ENCODE measurements at regions not wholly inside any gene's neighbourhood (a gene's known extent, or its start where the extent isn't known, plus 50 kb on each side); places are given as distances from the start of the nearest gene placed in this dataset.

DNA sequence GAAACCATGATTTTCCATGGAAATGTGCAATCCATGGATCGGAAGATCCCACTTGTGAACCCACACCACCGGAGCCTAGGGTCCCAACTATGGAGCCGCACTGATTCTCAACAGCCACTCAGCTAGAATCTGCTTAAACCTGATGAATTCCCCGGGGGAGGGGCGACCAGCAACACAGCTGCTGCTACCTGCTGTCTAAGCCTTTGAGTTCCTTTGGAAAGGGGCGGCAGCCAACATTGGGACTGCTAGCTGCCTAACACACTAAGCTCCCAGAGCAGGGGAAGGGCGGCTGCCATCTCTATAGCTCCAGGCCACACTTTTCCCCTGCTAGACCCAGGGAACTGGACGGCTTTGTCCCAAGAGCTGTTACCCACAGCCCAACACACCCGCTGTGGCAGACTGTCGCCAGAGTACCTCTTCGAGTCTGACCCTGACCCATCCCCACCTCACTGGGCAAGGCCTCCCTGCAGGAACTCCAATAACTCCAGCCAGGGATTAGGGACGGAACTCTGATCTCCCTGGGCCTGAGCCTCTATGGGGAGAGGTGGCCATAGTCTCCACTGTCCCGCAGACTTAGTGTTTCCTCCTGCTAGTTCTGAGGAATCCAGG lies 205.8 kb upstream of the SLC16A7 start:
- Histone ChIP-seq H3K9me2 (replicated peaks; ENCODE audit: low read depth, low read length) (no peaks in the 10 kb centered on the region), H3K4me2 (ENCODE audit: low read depth, low read length, poor library complexity, severe bottlenecking) (no peak overlapping the region), H3K9ac (ENCODE audit: low read depth, low read length, poor library complexity, severe bottlenecking) (no peak overlapping the region), H3K9me3 (ENCODE audit: insufficient read depth, low read depth, low read length) (no peaks in the 10 kb centered on the region), H3K27me3 (ENCODE audit: insufficient read depth, low read length, poor library complexity, severe bottlenecking) (no peaks in the 10 kb centered on the region), H3F3A (ENCODE audit: low read depth) (no peaks in the 10 kb centered on the region), H4K20me1 (ENCODE audit: insufficient read depth, low read length, poor library complexity, severe bottlenecking) (no peaks in the 10 kb centered on the region), H2AFZ (ENCODE audit: low read length) (no peak overlapping the region), H3K4me3 (ENCODE audit: low read length, poor library complexity, severe bottlenecking) (no peak overlapping the region), H3K79me2 (ENCODE audit: insufficient read depth, low read length) (no peaks in the 10 kb centered on the region), H3K36me3 (ENCODE audit: insufficient read depth, low read length) (no peaks in the 10 kb centered on the region), H3K4me1 (ENCODE audit: insufficient read depth, low read length, poor library complexity, severe bottlenecking) (no peaks in the 10 kb centered on the region)
- TF ChIP-seq, protein P1, sequence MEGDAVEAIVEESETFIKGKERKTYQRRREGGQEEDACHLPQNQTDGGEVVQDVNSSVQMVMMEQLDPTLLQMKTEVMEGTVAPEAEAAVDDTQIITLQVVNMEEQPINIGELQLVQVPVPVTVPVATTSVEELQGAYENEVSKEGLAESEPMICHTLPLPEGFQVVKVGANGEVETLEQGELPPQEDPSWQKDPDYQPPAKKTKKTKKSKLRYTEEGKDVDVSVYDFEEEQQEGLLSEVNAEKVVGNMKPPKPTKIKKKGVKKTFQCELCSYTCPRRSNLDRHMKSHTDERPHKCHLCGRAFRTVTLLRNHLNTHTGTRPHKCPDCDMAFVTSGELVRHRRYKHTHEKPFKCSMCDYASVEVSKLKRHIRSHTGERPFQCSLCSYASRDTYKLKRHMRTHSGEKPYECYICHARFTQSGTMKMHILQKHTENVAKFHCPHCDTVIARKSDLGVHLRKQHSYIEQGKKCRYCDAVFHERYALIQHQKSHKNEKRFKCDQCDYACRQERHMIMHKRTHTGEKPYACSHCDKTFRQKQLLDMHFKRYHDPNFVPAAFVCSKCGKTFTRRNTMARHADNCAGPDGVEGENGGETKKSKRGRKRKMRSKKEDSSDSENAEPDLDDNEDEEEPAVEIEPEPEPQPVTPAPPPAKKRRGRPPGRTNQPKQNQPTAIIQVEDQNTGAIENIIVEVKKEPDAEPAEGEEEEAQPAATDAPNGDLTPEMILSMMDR (conservative IDR thresholded peaks at IDR 0.05; ENCODE audit: low read length): no peak
- TF ChIP-seq EZH2phosphoT487 (IDR thresholded peaks at IDR 0.05; ENCODE audit: borderline replicate concordance): no peak

DNA sequence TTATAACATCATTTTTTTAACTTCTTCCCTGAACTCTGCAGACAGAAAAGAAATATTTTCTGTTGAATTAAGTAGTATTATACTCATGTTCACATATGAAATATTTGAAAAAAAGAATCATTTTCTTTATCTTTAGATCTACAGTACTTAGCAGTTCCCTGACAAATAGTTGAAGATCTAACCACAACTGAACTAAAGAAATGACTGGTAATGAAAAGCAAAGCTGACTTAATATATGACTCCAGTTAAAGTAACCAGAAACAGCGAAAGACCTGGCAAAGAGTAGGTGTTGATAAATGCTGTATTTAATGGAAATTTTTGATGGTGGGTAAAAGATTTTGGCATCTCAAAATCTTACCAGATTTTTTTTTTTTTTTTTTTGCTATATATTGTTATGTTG lies 207.1 kb upstream of the SLC16A7 start:
- Histone ChIP-seq H3K9me2 (replicated peaks; ENCODE audit: low read depth, low read length) (no peaks in the 10 kb centered on the region), H3K4me2 (ENCODE audit: low read depth, low read length, poor library complexity, severe bottlenecking) (no peak overlapping the region), H3K79me2 (ENCODE audit: insufficient read depth, low read length) (no peaks in the 10 kb centered on the region), H3K36me3 (ENCODE audit: insufficient read depth, low read length) (no peaks in the 10 kb centered on the region), H3K27me3 (ENCODE audit: insufficient read depth, low read length, poor library complexity, severe bottlenecking) (no peaks in the 10 kb centered on the region), H3F3A (ENCODE audit: low read depth) (no peaks in the 10 kb centered on the region), H2AFZ (ENCODE audit: low read length) (no peak overlapping the region), H3K4me1 (ENCODE audit: insufficient read depth, low read length, poor library complexity, severe bottlenecking) (no peaks in the 10 kb centered on the region), H3K9me3 (ENCODE audit: insufficient read depth, low read depth, low read length) (no peaks in the 10 kb centered on the region), H3K4me3 (ENCODE audit: low read length, poor library complexity, severe bottlenecking) (no peak overlapping the region), H3K9ac (ENCODE audit: low read depth, low read length, poor library complexity, severe bottlenecking) (no peak overlapping the region), H4K20me1 (ENCODE audit: insufficient read depth, low read length, poor library complexity, severe bottlenecking) (no peaks in the 10 kb centered on the region)
- no peak for TF ChIP-seq EZH2phosphoT487 (IDR thresholded peaks at IDR 0.05; ENCODE audit: borderline replicate concordance)
- TF ChIP-seq, protein P1 (conservative IDR thresholded peaks at IDR 0.05; ENCODE audit: low read length): no peak

DNA sequence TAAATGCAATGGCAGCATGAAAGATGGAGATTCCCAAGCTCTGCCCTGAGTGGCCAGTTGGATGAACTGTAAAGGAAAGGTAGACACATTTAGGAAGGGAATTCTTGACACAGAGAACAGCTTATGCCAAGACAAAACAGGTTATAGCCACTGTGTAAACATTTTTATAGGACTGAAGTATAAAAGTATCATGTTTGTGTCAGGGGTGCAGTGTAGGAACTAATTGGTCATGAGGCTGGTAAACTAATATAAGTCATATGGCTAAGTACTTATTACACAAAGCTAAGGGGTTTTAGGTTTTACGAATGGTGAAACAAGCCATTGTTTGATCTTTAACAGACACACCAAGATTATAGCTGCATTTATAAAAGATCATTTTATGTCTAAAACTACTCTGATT lies 207.7 kb upstream of the SLC16A7 start:
- H3K36me3 ChIP-seq (ENCODE audit: insufficient read depth, low read length): no peaks in the 10 kb centered on the region
- H3K9me2 ChIP-seq (replicated peaks; ENCODE audit: low read depth, low read length): no peaks in the 10 kb centered on the region
- no peak overlapping the region for H3K4me3 ChIP-seq (ENCODE audit: low read length, poor library complexity, severe bottlenecking)
- no peaks in the 10 kb centered on the region for H3K9me3 ChIP-seq (ENCODE audit: insufficient read depth, low read depth, low read length)
- no peak overlapping the region for H3K4me2 ChIP-seq (ENCODE audit: low read depth, low read length, poor library complexity, severe bottlenecking)
- H3K27me3 ChIP-seq (ENCODE audit: insufficient read depth, low read length, poor library complexity, severe bottlenecking): no peaks in the 10 kb centered on the region
- no peaks in the 10 kb centered on the region for H3K4me1 ChIP-seq (ENCODE audit: insufficient read depth, low read length, poor library complexity, severe bottlenecking)
- no peaks in the 10 kb centered on the region for H3F3A ChIP-seq (ENCODE audit: low read depth)
- no peak overlapping the region for H3K9ac ChIP-seq (ENCODE audit: low read depth, low read length, poor library complexity, severe bottlenecking)
- TF ChIP-seq, protein P1 (conservative IDR thresholded peaks at IDR 0.05; ENCODE audit: low read length): no peak
- TF ChIP-seq EZH2phosphoT487 (IDR thresholded peaks at IDR 0.05; ENCODE audit: borderline replicate concordance): no peak
- H3K79me2 ChIP-seq (ENCODE audit: insufficient read depth, low read length): no peaks in the 10 kb centered on the region
- H4K20me1 ChIP-seq (ENCODE audit: insufficient read depth, low read length, poor library complexity, severe bottlenecking): no peaks in the 10 kb centered on the region
- H2AFZ ChIP-seq (ENCODE audit: low read length): no peak overlapping the region
